Ishikawa (cell line): ENCODE measurements at regions not wholly inside any gene's neighbourhood (a gene's known extent, or its start where the extent isn't known, plus 50 kb on each side); places are given as distances from the start of the nearest gene placed in this dataset.

Source experiments
- CEBPB ChIP-seq: IDR thresholded peaks from 2 replicates; pipeline ENCODE4 v1.6.1; 2012
- CREB1 ChIP-seq: IDR thresholded peaks from 2 replicates; pipeline ENCODE4 v1.6.1; 2012; ENCODE audit warnings: low read depth
- EGR1 ChIP-seq: IDR thresholded peaks from 2 replicates; pipeline ENCODE4 v1.6.1; 2012
- EP300 ChIP-seq: IDR thresholded peaks from 2 replicates; pipeline ENCODE4 v1.6.1; 2012; ENCODE audit warnings: borderline replicate concordance
- FOXM1 ChIP-seq: IDR thresholded peaks from 2 replicates; pipeline ENCODE4 v1.6.1; 2012; ENCODE audit warnings: low read depth, borderline replicate concordance
- NFIC ChIP-seq: IDR thresholded peaks from 2 replicates; pipeline ENCODE4 v1.6.1; 2012
- RAD21 ChIP-seq: IDR thresholded peaks from 2 replicates; pipeline ENCODE4 v1.6.1; 2012; ENCODE audit warnings: low read depth
- TAF1 ChIP-seq: IDR thresholded peaks from 2 replicates; pipeline ENCODE4 v1.6.1; 2012; ENCODE audit warnings: low read depth, mild to moderate bottlenecking
- TCF12 ChIP-seq: IDR thresholded peaks from 2 replicates; pipeline ENCODE4 v1.6.1; 2012; ENCODE audit warnings: low read depth
- TEAD4 ChIP-seq: IDR thresholded peaks from 2 replicates; pipeline ENCODE4 v1.6.1; 2012
- YY1 ChIP-seq: IDR thresholded peaks from 2 replicates; pipeline ENCODE4 v1.6.1; 2012; ENCODE audit warnings: low read depth
- ZBTB7A ChIP-seq: IDR thresholded peaks from 2 replicates; pipeline ENCODE4 v1.6.1; 2012; ENCODE audit warnings: low read depth
- TF ChIP-seq, protein P1 (sequence below): IDR thresholded peaks from 2 replicates; pipeline ENCODE4 v1.6.1; 2012; ENCODE audit warnings: low read depth, mild to moderate bottlenecking
- TF ChIP-seq, protein P2 (sequence below): IDR thresholded peaks from 2 replicates; pipeline ENCODE4 v1.6.1; 2012
- TF ChIP-seq, protein P3 (sequence below): IDR thresholded peaks from 2 replicates; pipeline ENCODE4 v1.6.1; 2012

- TF ChIP-seq YY1 = no peak
- no peak for TF ChIP-seq TEAD4
- TF ChIP-seq CREB1 = no peak
- no peak for TF ChIP-seq TCF12
- TF ChIP-seq TAF1 = no peak
- TF ChIP-seq ZBTB7A = no peak
- TF ChIP-seq, protein P1, sequence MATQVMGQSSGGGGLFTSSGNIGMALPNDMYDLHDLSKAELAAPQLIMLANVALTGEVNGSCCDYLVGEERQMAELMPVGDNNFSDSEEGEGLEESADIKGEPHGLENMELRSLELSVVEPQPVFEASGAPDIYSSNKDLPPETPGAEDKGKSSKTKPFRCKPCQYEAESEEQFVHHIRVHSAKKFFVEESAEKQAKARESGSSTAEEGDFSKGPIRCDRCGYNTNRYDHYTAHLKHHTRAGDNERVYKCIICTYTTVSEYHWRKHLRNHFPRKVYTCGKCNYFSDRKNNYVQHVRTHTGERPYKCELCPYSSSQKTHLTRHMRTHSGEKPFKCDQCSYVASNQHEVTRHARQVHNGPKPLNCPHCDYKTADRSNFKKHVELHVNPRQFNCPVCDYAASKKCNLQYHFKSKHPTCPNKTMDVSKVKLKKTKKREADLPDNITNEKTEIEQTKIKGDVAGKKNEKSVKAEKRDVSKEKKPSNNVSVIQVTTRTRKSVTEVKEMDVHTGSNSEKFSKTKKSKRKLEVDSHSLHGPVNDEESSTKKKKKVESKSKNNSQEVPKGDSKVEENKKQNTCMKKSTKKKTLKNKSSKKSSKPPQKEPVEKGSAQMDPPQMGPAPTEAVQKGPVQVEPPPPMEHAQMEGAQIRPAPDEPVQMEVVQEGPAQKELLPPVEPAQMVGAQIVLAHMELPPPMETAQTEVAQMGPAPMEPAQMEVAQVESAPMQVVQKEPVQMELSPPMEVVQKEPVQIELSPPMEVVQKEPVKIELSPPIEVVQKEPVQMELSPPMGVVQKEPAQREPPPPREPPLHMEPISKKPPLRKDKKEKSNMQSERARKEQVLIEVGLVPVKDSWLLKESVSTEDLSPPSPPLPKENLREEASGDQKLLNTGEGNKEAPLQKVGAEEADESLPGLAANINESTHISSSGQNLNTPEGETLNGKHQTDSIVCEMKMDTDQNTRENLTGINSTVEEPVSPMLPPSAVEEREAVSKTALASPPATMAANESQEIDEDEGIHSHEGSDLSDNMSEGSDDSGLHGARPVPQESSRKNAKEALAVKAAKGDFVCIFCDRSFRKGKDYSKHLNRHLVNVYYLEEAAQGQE = no peak
Observed at GRCh38 chr3:177686671-177687070, 489.4 kb upstream of the TBL1XR1 start.

GRCh38 chr3:177687291-177687690 is 490.0 kb upstream of the TBL1XR1 start:
- no peak for TF ChIP-seq ZBTB7A
- TF ChIP-seq EP300 = no peak
- TF ChIP-seq CEBPB = no peak
- TF ChIP-seq RAD21 = no peak
- no peak for TF ChIP-seq NFIC
- TF ChIP-seq TEAD4 = no peak
- no peak for TF ChIP-seq TAF1
- TF ChIP-seq, protein P2, sequence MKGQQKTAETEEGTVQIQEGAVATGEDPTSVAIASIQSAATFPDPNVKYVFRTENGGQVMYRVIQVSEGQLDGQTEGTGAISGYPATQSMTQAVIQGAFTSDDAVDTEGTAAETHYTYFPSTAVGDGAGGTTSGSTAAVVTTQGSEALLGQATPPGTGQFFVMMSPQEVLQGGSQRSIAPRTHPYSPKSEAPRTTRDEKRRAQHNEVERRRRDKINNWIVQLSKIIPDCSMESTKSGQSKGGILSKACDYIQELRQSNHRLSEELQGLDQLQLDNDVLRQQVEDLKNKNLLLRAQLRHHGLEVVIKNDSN = no peak
- TF ChIP-seq FOXM1 = no peak
- TF ChIP-seq, protein P3, sequence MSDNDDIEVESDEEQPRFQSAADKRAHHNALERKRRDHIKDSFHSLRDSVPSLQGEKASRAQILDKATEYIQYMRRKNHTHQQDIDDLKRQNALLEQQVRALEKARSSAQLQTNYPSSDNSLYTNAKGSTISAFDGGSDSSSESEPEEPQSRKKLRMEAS = no peak
- TF ChIP-seq, protein P1 = no peak
- TF ChIP-seq YY1 = no peak
- TF ChIP-seq EGR1 = no peak
- no peak for TF ChIP-seq CREB1

- TF ChIP-seq CEBPB (no peak), FOXM1 (no peak), TEAD4 (no peak), NFIC (no peak), RAD21 (no peak), EP300 (no peak), TCF12 (no peak)
- TF ChIP-seq, protein P3 = no peak
- TF ChIP-seq, protein P1 = no peak
- TF ChIP-seq, protein P2 = no peak
Observed at GRCh38 chr3:177688152-177688551, 490.9 kb upstream of the TBL1XR1 start.

DNA sequence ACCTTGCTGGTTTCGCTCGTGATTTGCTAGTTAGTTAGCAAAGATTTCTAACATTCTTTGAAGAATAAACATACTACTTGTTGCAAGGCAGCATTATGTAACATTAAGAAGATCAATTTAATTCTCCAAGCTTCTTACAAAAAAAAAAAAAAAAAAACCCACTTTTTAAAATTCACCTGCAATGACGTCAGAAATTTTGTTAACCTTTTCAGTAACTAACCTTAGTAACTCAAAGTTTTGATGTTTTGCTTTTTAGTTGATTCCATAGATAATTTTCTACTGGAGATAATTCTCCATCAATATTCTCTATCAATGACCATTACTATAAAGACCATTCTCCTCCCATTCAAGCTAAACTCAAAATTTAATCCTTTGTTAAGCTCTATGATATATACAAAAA is 491.8 kb upstream of the TBL1XR1 start:
- TF ChIP-seq TCF12 (no peak), TAF1 (no peak), ZBTB7A (no peak), TEAD4 (no peak)

DNA sequence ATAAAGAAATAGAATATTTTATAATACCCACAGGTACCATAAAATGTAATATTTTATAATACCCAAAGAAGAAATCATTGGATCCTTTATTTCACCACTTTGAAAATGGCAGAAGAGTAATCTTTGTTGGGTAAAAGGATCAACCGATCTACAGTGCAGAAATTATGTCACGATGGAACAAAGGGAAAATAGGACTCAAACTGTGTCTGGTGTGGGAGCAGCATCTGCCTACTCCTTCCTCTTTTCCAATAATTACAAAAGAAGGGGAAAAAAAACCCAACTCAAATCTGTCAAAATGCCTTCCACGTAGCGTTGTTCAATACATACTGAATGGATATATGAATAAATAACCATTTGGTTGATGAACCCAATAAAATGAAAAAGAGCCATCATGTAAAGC is 492.6 kb upstream of the TBL1XR1 start:
- TF ChIP-seq CREB1 (no peak), RAD21 (no peak), YY1 (no peak), FOXM1 (no peak), TEAD4 (no peak), TCF12 (no peak), CEBPB (no peak), NFIC (no peak), ZBTB7A (no peak)
- TF ChIP-seq, protein P3 = no peak
- TF ChIP-seq, protein P1 = no peak
- TF ChIP-seq, protein P2 = no peak
